Erythroblast (primary cell): ENCODE measurements at regions not wholly inside any gene's neighbourhood (a gene's known extent, or its start where the extent isn't known, plus 50 kb on each side); places are given as distances from the start of the nearest gene placed in this dataset.

Source experiments
- DNase-seq, 2 experiments: peaks; one replicate each; lab custom pipeline; 2025; lab: John Stamatoyannopoulos, UW
- GATA1 ChIP-seq: IDR thresholded peaks from 2 replicates; pipeline ENCODE4 v1.6.1; 2011; ENCODE audit warnings: low read depth, mild to moderate bottlenecking, control low read depth, low read length, moderate library complexity
- POLR2A ChIP-seq: IDR thresholded peaks from 2 replicates; pipeline ENCODE4 v1.6.1; 2011; ENCODE audit warnings: mild to moderate bottlenecking, low read length

GRCh38 chr15:48040166-48040817 lies 80.5 kb upstream of the SLC24A5 start:
- no peak for DNase-seq
- no peak for TF ChIP-seq GATA1
- TF ChIP-seq POLR2A = no peak

GRCh38 chr15:48041454-48041853 lies 79.3 kb upstream of the SLC24A5 start:
- no peak for DNase-seq
- TF ChIP-seq GATA1 (no peak), POLR2A (no peak)

- TF ChIP-seq GATA1 = no peak
- TF ChIP-seq POLR2A = no peak
- DNase-seq = no peak
Measured at GRCh38 chr15:48046813-48047438, 73.9 kb upstream of the SLC24A5 start.

GRCh38 chr15:48049736-48050135 lies 71.1 kb upstream of the SLC24A5 start:
- DNase-seq = no peak
- TF ChIP-seq POLR2A (no peak), GATA1 (no peak)

GRCh38 chr15:48052946-48053345 lies 67.8 kb upstream of the SLC24A5 start:
- no peak for TF ChIP-seq POLR2A
- no peak for TF ChIP-seq GATA1
- no peak for DNase-seq

GRCh38 chr15:48058371-48058770 lies 62.4 kb upstream of the SLC24A5 start:
- no peak for TF ChIP-seq GATA1
- no peak for TF ChIP-seq POLR2A
- DNase-seq = no peak

- no peak for DNase-seq
- no peak for TF ChIP-seq POLR2A
- no peak for TF ChIP-seq GATA1
Measured at GRCh38 chr15:48059791-48060190, 61.0 kb upstream of the SLC24A5 start.

- TF ChIP-seq POLR2A = no peak
- no peak for TF ChIP-seq GATA1
- no peak for DNase-seq
Measured at GRCh38 chr15:48060396-48060795, 60.4 kb upstream of the SLC24A5 start.

GRCh38 chr15:48061605-48062004 lies 59.2 kb upstream of the SLC24A5 start:
- no peak for DNase-seq
- TF ChIP-seq GATA1 = no peak
- TF ChIP-seq POLR2A = no peak

GRCh38 chr15:48062148-48062872 lies 58.5 kb upstream of the SLC24A5 start:
- TF ChIP-seq GATA1 = no peak
- no peak for TF ChIP-seq POLR2A
- DNase-seq = no peak

GRCh38 chr15:48063411-48063985 lies 57.3 kb upstream of the SLC24A5 start:
- no peak for DNase-seq
- no peak for TF ChIP-seq POLR2A
- no peak for TF ChIP-seq GATA1

GRCh38 chr15:48064421-48064820 lies 56.4 kb upstream of the SLC24A5 start:
- DNase-seq = no peak
- TF ChIP-seq POLR2A = no peak
- TF ChIP-seq GATA1 = no peak

- no peak for DNase-seq
- TF ChIP-seq GATA1 (no peak), POLR2A (no peak)
Measured at GRCh38 chr15:48066456-48066855, 54.3 kb upstream of the SLC24A5 start.
